Breast epithelium (tissue), 4 donors: ENCODE measurements at regions not wholly inside any gene's neighbourhood (a gene's known extent, or its start where the extent isn't known, plus 50 kb on each side); places are given as distances from the start of the nearest gene placed in this dataset.
A peak's percentile ranks its signal among the peaks of the same experiment; 100 is the strongest.
"Not testable (repeated sequence)": the region's sequence is repeated elsewhere in the genome, so short reads cannot be mapped to it uniquely, and the experiment has no call there.

Source experiments
- DNase-seq, 2 donors: peaks; one replicate each; pipeline ENCODE4 v3.0.0-alpha.2; 2019; ENCODE audit warnings: low spot score in 2 of 2
- H3K27ac ChIP-seq, 2 donors: fragments of 200-600 bp; sonication (generic) in 1 of 2; one replicate each; pipeline ENCODE4 v1.5.1; 2016 to 2019; ENCODE audit warnings: mild to moderate bottlenecking in 1 of 2
- H3K27me3 ChIP-seq, 2 donors: fragments of 200-600 bp; sonication (generic) in 1 of 2; one replicate each; pipeline versions ENCODE4 v1.5.1 to v1.6.0; 2017 to 2019; ENCODE audit warnings: control low read depth in 1 of 2, mild to moderate bottlenecking in 1 of 2
- H3K36me3 ChIP-seq: fragments of 200-600 bp; one replicate; pipeline ENCODE4 v1.5.1; 2019
- H3K4me1 ChIP-seq, 2 donors: fragments of 200-600 bp; sonication (generic); one replicate each; pipeline ENCODE4 v1.5.1; 2016 to 2019; ENCODE audit warnings: control low read depth in 1 of 2
- H3K4me3 ChIP-seq, 3 donors: fragments of 200-600 bp; sonication (generic); 1 replicate in 2 of 3; 2 replicates in 1 of 3; pipeline ENCODE4 v1.5.1; 2016 to 2019; ENCODE audit warnings: mild to moderate bottlenecking in 3 of 3, moderate library complexity in 2 of 3
- H3K9me3 ChIP-seq, 2 donors: fragments of 200-600 bp; sonication (generic) in 1 of 2; one replicate each; pipeline ENCODE4 v1.5.1; 2016 to 2019; ENCODE audit warnings: control low read depth in 1 of 2
- CTCF ChIP-seq, 3 donors: fragments of 450-650 bp; IDR thresholded peaks; one replicate each; pipeline ENCODE4 v1.5.1; 2016 to 2017; ENCODE audit warnings: antibody characterized with exemption in 3 of 3, mild to moderate bottlenecking in 3 of 3, moderate library complexity in 3 of 3
- POLR2A ChIP-seq: fragments of 450-650 bp; IDR thresholded peaks from one replicate; pipeline ENCODE4 v1.6.1; 2016; ENCODE audit warnings: antibody characterized with exemption, mild to moderate bottlenecking, moderate library complexity
- POLR2AphosphoS5 ChIP-seq, 3 donors: sonication (generic); formaldehyde crosslinking; IDR thresholded peaks; one replicate each; pipeline ENCODE4 v1.6.1; 2017; ENCODE audit warnings: antibody characterized with exemption in 3 of 3
- intact Hi-C: fragments of 100-400 bp; cut with DNase I; formaldehyde crosslinking; loops from one replicate; pipeline ENCODE4 v1.15.1; 2023; ENCODE audit warnings: low total_unique reads

DNA sequence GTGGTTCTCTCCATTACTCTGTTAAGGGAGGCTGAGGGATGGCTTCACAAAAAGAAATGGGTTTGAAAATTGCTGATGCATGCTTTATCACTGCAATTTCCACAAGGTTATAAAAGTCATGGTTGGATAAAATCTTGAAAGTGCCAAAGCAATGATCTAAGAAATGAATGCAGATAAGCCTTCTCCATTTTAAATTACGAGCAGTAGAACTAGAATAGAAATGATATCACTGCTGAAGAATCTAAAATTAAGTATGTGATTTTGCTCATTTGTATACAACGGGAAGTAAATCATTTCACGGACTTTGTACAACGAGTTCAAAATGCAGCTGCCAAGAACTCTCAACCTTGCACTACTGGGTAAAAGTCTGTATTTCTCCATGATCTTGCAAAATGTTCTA lies 299.0 kb downstream of the PRELID2 start:
- intact Hi-C loops, result no loop called here
- H3K27me3 ChIP-seq, result no peaks in the 10 kb centered on the region
- TF ChIP-seq CTCF (IDR thresholded peaks at IDR 0.05) (no peak), POLR2A (no peak), POLR2AphosphoS5 (IDR thresholded peaks at IDR 0.05) (no peak)
- H3K4me1 ChIP-seq, result no peaks in the 10 kb centered on the region
- H3K9me3 ChIP-seq, result peaks cover 0 to 4% of the 10 kb centered on the region in 2 donors
- no peak overlapping the region for H3K4me3 ChIP-seq
- H3K27ac ChIP-seq, result no peak overlapping the region
- no peak for DNase-seq
- H3K36me3 ChIP-seq, result no peaks in the 10 kb centered on the region

DNA sequence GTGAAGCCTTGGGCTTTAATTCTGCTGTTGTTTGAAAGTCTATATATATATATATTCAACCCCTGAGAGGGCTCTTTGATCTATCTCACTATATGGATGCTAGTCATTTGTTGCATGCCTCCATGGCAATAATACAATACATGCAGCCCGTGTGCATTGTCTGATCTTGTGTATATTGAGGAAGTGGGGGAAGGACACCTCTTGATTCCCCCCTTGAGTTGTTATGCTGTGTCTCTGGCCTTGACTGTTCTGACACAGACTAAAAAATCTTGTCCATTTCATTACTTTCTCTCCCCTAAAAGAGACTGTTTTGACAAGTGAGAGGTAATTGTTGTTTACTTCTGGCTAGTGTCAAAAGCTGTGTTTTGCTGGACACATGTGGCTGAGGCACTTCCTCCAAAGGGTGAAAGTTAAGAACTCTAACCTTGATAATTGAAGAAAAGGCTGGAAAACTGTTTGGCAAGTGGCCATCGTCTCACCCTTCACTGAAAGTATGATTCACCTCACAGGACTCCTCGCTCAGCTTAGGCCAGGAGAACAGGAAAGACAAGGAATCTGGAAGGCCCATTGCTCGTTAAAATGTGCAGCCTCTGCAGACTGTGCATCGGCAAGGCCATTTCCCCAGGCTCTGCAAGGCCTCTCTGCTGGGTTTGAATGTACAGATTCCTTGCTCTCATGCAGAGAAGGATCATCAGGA lies 304.0 kb downstream of the PRELID2 start:
- intact Hi-C loops, result no loop called here
- H3K4me1 ChIP-seq, result no peaks in the 10 kb centered on the region
- H3K36me3 ChIP-seq, result no peaks in the 10 kb centered on the region
- H3K4me3 ChIP-seq, result no peak overlapping the region
- no peak overlapping the region for H3K27ac ChIP-seq
- TF ChIP-seq CTCF (IDR thresholded peaks at IDR 0.05), result no peak
- TF ChIP-seq POLR2AphosphoS5 (IDR thresholded peaks at IDR 0.05), result no peak
- TF ChIP-seq POLR2A, result no peak
- no peaks in the 10 kb centered on the region for H3K9me3 ChIP-seq
- H3K27me3 ChIP-seq, result no peaks in the 10 kb centered on the region
- peak in 1 of 2 donors; percentile 22 for DNase-seq

DNA sequence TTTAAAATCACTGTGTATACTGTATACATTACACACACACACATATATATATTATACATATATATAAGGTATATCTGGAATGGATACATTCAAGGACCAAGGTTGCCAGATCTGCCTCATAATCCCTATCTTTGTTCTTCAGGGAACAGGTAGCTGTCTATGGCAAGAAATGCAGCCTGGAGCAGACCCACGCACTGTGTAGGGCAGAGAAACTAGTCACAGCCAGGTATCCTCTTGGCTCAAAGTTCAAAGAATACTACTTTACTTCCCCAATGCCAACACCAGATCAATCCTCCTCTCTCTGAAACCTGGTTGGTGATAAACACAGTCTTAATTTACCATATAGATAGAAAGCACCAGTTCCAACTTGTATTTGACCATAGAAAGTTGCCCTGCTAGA lies 313.6 kb downstream of the PRELID2 start:
- DNase-seq, result no peak
- Histone ChIP-seq H3K27me3 (no peaks in the 10 kb centered on the region), H3K36me3 (no peaks in the 10 kb centered on the region), H3K4me1 (no peaks in the 10 kb centered on the region), H3K27ac (no peak overlapping the region), H3K9me3 (peaks cover 0 to 3% of the 10 kb centered on the region in 2 donors), H3K4me3 (no peak overlapping the region)
- intact Hi-C loops, result loop anchor here (10.0 kb wide), 1 partner anchor 483 kb away; no protein-coding TSS in a partner anchor
- TF ChIP-seq POLR2A (no peak), POLR2AphosphoS5 (IDR thresholded peaks at IDR 0.05) (no peak), CTCF (IDR thresholded peaks at IDR 0.05) (no peak)

DNA sequence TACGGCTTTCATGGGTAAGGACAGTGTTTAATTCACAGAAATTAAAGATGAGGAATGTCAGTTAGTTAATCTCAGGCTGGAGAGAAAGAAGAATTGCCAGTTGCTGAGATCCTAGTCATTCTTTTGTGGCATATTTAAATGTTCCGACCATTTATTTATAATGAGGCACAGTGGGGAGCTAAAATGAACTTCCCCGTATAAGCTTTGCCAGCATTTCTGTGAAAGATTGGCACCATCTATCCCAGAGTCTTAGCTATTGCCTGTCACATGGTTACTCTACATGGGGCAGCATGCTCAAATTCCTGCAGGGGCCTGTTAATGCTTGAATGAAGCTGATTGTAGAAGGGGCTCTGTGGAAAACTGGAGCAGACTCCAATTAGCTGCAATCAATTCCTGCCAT lies 314.1 kb downstream of the PRELID2 start:
- intact Hi-C loops, result loop anchor here (10.0 kb wide), 1 partner anchor 484 kb away; no protein-coding TSS in a partner anchor
- TF ChIP-seq POLR2A (no peak), CTCF (IDR thresholded peaks at IDR 0.05) (no peak), POLR2AphosphoS5 (IDR thresholded peaks at IDR 0.05) (no peak)
- Histone ChIP-seq H3K4me3 (no peak overlapping the region), H3K36me3 (no peaks in the 10 kb centered on the region), H3K27ac (no peak overlapping the region), H3K27me3 (no peaks in the 10 kb centered on the region), H3K9me3 (peaks cover 0 to 5% of the 10 kb centered on the region in 2 donors), H3K4me1 (no peaks in the 10 kb centered on the region)
- peak in 1 of 2 donors; percentile 18 for DNase-seq

GRCh38 chr5:145520335-145520734 lies 314.8 kb downstream of the PRELID2 start:
- Histone ChIP-seq H3K36me3 (no peaks in the 10 kb centered on the region), H3K9me3 (peaks cover 0 to 5% of the 10 kb centered on the region in 2 donors), H3K27ac (no peak overlapping the region), H3K4me3 (no peak overlapping the region), H3K27me3 (no peaks in the 10 kb centered on the region), H3K4me1 (no peaks in the 10 kb centered on the region)
- intact Hi-C loops, result loop anchor here (10.0 kb wide), 1 partner anchor 484 kb away; no protein-coding TSS in a partner anchor
- DNase-seq, result no peak
- TF ChIP-seq CTCF (IDR thresholded peaks at IDR 0.05) (no peak), POLR2AphosphoS5 (IDR thresholded peaks at IDR 0.05) (no peak), POLR2A (no peak)

GRCh38 chr5:145517588-145517987 lies 317.6 kb downstream of the PRELID2 start:
- H3K36me3 ChIP-seq, H3K27ac ChIP-seq, H3K9me3 ChIP-seq, H3K27me3 ChIP-seq, H3K4me3 ChIP-seq, DNase-seq, H3K4me1 ChIP-seq: not testable (repeated sequence)
- intact Hi-C loops, result loop anchor here (10.0 kb wide), 1 partner anchor 157 kb away; no protein-coding TSS in a partner anchor
